Nucleus accumbens (tissue), 56 donors: ENCODE measurements at regions not wholly inside any gene's neighbourhood (a gene's known extent, or its start where the extent isn't known, plus 50 kb on each side); places are given as distances from the start of the nearest gene placed in this dataset.
"Not testable (repeated sequence)": the region's sequence is repeated elsewhere in the genome, so short reads cannot be mapped to it uniquely, and the experiment has no call there.

ENCODE experiments used
- DNase-seq, 56 donors: peaks; one replicate each; lab custom pipeline; 2025; lab: John Stamatoyannopoulos, UW

DNA sequence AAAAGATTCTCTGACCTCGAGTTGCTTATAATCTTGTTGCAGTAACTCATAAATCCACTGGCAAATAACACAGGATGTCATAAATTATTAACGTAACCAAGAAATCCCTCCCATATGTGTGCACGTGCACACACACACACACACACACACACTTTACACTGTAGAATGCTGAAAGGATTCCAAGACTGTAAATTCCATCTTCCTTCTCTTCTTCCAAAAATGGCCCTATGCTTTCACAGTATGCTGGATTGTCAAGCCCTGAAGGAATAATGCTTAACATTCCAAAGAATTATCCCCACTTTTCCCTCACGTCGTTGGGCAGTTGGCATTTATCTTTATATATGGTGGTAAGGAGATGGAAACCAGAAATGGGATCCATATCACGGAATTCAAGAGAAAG is 117.5 kb upstream of the CRIM1 start:
- no peak for DNase-seq

DNA sequence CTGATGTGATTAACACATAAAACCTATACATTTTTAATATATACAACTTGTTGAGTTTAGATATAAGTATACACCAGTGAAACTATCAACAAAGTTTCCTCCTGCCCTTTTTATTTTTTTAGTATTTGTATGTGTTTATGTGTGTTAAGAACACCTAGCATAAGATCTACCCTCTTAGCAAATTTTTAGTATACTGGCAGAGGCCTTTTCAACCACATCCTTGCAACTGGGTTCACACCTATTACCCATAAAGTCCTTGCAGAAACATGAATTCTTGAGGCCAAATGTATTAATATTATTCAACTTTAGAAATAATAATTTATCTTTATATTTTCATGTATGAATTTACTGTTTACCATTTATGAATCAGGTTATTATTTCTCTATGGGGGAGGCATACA is 119.7 kb upstream of the CRIM1 start:
- DNase-seq, result no peak

DNA sequence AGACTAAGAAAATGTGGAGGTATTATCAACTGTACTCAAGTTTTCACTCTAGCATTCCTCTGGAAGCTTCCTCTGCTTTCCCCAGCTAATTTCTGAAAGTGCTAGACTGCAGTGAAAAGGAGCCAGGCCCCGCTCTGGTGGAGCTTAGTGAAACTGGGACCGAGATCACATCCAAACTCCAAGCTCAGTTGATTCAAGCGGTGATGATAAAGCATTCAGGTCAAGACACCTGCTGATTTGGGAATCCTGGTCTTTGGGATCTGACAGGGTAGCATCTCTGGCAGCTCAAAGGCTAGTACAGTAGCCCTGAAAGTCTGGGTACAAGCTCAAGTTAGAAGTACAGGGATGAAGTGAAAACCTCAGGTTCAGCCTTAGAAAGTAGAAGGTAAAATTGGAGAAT is 120.2 kb upstream of the CRIM1 start:
- DNase-seq, result no peak

DNA sequence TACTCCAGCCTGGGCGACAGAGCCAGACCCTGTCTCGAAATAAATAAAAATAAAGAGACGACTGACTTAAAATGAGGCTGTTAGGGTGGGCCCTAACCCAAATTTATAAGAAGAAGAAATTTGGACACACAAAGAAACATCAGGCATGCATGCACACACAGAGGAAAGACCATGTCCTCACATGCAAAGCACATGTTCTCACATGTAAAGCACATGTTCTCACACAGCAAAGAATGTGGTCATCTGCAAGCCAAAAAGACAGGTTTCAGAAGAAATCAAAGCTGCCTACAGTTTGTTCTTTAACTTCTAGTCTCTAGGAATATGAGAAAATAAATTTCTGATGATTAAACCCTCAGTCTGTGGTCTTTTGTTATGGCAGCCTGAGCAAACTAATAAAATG is 132.3 kb upstream of the CRIM1 start:
- DNase-seq, result no peak

DNA sequence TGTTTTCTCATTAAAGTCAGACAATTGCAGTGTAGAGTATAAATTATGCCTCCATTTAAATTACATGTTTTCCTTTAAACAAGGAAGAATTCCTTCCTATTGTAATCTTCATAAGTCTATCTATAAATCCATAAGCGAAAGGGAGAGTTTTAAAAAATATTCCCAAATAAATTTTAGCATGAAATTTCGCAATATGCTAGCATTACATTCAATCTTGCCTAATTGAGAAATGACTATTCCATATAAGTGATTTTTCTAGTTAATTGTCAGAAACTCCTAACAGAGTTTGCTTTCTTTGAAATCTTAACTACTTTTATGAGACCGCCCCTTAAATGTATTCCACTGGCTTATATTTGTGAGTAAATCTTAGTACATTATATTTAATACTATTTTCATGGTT is 133.1 kb upstream of the CRIM1 start:
- DNase-seq, result no peak

DNA sequence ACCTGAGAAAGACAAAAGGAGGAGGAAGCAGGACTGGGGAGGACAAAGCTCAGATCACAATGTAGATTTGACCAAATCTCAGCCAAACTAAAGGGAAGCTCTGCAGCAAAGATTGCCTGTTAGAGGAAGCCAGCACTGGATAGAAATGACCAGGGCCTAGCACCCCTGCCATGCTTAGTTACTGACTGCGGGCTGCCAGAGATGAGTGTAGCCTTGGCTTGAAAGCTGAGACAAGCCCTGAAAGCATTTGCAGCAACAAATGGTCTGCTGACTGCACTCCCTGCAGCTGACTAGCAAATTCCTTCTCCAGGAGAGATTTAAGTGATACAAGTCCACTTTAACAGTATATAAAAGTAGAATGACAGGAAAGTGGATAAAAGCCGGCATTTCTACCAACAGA is 140.9 kb upstream of the CRIM1 start:
- DNase-seq, result no peak

DNA sequence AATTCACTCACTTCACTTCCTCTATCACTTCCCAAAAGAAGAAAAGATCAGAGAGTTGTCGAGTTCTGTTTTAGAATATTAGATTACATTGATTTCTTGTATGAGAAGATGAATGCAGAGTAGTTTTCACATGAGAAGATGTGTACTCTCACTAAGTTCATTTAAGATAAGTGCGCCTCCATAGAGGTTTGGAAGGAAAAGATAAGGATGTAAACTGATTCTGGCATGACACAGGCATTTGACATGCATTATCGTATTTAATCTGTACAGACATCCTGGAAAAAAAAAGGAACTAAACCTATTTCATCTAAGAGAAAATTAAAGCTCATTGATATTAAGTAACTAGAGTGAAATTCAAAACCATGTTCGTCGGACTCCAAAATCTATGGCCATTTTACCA is 152.2 kb upstream of the CRIM1 start:
- no peak for DNase-seq

DNA sequence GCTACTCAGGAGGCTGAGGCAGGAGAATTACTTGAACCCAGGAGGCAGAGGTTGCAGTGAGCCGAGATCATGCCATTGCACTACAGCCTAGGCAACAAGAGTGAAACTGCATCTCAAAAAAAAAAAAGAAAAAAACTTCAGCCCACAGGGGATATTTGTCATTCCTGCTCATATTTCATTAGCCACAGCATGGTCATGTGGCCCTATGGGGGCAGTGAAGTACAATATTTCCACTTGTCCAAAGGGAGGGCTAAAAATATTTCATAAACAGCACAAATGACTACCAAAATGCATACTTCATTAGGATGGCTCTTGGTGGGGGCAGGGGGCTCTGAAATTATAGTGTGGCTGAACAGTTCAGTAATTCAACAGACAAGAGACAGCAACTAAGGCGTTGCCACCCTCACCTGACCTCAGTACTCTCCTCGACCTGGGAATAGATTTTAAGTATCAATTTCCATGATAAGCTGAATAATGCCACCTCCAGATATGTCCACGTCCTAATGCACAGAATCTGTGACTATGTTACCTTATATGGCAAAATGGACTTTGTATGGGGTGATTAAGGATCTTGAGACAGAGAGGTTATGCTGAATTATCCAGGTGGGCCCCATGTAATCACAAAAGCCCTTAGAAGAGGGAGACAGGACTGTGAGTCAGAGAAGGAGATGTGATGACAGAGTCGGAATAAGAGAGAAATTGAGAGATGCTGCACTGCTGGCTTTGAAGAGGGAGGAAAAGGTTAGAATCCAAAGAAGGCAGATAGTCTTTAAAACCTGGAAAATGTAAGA is 158.2 kb upstream of the CRIM1 start:
- no peak for DNase-seq

DNA sequence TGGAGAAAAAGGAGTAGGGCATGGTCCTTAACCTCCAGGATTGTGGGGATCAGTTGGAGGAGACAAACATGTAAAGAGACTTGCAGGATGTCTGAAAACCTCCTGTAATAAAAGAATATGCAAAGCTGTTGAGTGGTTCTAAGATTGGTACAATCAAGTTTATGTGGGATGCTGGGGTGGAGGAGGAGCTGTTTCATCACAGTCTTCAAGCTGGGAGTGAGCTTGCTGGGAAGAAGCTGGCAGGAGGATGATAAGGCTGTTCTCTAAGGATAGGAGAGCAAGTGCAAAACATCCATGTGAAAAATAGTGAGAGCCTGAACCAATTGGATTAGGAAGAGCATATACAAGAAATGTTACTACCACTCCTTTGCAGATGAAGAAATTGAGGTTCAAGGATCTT is 161.9 kb upstream of the CRIM1 start:
- DNase-seq, result peak in 19 of 56 donors; percentile 1 to 57 (median 13)

DNA sequence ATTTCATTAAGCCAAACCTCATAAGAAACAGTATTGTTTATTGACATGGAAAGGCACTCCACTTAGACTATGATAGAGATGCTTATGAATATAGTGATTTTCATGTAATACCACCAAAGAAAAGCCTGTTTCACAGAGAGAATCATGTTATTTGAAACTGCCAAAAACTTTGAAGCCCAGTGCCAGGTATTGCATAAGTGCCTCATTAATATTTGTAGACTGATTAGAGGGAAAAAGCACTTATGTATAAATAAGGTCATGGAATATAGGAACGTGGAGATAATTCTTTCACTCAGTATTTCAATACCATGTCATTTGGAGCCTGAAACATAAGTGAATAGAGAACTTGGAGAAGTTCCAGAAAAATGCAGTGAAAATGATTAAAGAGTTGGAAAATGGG is 162.6 kb upstream of the CRIM1 start:
- no peak for DNase-seq

DNA sequence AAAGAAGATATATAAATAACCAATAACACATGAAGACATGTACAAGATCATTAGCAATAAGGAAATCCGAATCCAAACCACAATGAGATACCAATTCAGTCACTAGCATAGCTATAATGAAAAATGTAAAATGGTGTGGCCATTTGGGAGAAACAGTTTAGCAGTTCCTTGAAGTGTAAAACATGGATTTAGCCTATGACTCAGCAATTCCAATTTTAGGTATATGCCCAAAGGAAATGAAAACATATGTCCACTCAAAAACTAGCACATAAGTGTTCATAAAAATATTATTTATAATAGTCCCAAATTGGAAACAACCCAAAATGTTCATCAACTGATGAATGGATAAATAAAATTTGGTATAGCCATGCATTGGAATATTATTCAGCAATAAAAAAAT is 165.5 kb upstream of the CRIM1 start:
- no peak for DNase-seq

DNA sequence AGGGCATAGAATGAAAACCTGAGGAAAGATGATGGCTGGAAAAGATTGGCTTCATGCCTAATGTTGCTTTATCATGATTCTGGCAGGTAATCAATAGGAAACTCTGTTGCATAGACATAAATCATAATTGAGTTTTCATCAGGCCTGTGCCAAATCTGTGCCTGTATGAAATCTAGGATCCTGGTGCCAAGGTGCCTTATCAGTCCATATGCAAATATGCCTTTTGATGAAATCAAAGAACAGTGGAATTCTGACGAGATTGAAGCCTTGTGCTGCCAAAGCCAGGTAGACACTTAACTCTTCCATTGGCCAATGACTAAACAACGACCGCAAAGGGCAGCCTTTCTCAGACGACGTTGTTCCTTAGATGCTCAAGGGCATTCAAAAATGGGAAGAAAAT is 170.0 kb upstream of the CRIM1 start:
- DNase-seq, result no peak

DNA sequence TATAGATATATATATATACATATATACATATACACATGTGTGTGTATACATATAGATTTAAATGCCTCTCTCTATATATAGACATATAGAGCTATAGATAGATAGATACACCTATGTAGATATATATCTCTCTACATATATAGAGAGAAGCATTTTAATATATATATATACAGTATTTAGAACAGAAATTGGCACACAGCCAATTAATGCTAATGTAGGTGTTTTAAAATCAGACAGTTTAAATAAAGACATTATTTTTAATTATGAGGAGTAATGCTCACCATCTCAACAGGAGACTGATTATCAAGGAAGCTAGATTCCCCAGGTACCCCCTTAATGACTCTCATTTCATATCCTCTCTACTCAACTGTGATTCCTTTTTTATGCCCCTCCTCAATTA is 170.7 kb upstream of the CRIM1 start:
- no peak for DNase-seq

DNA sequence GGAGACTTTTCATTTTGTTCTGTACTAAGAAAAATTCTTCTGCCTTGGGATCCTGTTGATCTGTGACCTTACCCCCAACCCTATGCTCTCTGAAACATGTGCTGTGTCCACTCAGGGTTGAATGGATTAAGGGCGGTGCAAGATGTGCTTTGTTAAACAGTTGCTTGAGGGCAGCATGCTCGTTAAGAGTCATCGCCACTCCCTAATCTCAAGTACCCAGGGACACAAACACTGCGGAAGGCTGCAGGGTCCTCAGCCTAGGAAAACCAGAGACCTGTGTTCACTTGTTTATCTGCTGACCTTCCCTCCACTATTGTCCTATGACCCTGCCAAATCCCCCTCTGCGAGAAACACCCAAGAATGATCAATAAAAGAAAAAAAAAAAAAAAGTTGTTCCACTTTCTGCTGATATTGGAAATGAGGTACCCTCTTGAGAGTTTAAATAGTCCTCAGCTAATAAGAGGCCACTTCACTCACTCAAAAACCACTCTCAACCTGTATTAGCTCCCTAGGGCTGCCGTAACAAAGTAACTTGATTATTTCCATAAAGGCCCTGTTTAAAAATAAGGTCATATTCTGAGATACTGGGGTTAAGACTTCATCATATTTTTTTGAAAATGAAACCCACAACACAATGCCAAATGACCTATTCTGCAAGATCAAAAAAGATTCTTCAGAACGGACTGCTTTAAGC is 174.6 kb upstream of the CRIM1 start:
- not testable (repeated sequence) for DNase-seq

DNA sequence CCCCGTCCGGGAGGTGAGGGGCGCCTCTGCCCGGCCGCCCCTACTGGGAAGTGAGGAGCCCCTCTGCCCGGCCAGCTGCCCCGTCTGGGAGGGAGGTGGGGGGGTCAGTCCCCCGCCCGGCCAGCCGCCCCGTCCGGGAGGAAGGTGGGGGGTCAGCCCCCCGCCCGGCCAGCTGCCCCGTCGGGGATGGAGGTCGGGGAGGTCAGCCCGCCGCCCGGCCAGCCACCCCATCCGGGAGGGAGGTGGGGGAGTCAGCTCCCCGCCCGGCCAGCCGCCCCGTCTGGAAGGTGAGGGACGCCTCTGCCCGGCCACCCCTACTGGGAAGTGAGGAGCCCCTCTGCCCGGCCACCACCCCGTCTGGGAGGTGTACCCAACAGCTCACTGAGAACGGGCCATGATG is 175.3 kb upstream of the CRIM1 start:
- peak in 1 of 56 donors; percentile 1 for DNase-seq

DNA sequence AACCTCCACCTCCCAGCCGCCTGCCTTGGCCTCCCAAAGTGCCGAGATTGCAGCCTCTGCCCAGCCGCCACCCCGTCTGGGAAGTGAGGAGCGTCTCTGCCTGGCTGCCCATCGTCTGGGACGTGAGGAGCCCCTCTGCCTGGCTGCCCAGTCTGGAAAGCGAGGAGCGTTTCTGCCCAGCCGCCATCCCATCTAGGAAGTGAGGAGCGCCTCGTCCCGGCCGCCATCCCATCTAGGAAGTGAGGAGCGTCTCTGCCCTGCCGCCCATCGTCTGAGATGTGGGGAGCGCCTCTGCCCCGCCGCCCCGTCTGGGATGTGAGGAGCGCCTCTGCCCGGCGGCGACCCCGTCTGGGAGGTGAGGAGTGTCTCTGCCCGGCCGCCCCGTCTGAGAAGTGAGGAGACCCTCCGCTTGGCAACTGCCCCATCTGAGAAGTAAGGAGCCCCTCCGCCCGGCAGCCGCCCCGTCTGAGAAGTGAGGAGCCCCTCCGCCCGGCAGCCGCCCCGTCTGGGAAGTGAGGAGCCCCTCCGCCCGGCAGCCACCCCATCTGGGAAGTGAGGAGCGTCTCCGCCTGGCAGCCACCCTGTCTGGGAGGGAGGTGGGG is 175.8 kb upstream of the CRIM1 start:
- not testable (repeated sequence) for DNase-seq

DNA sequence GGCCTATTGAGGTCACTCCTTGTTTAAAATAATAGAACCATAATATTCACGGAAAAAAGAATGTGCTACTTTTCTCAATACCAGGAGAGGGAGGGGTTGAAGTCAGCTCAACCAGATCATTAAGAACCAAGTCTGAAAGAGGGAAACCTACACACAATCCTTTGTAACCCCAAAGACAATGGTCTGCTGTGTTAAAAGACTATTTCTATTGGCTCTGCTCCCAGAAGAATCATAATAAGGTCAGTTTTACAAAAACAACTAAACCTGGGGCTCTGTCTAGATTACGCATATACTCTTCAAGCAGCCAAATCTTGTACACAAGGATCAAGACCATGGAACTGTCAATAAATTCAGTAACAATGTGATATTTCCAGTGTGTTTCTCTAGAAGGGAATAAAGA is 177.2 kb upstream of the CRIM1 start:
- no peak for DNase-seq

DNA sequence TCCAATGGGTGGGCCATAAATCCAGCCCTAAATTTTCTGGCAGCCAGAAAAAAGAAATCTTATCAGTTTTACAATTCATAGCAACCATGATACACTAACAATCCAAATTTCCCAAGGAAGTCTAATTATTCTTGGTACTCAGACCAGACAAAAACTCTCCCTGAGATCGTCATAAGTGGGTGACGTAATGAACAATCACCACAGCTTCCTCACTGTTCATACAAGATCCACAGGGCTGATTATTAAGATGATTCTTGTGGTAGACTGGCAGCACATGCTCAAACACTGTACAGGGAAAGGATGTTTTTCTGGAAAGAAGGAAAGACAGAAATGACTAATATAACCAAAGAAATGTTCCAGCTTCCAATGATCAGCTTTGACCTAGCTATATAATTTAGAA is 178.3 kb upstream of the CRIM1 start:
- no peak for DNase-seq

DNA sequence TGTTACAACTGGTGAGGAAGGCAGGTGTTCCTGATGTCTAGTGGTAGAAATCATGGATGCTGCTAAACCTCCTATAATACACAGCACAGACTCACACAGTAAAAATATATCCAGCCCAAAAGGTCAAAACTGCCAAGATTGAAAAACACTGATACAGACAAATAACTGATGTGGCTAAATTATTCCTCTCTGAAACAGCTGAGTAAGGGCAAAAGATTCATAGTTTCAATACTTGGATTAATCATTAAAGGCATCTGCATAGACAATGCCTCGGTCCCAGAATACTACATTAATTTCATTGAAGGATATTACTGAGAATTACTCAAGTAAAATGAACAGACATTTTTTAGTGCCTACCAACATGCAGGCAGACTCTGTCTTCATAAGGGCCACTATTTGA is 180.7 kb upstream of the CRIM1 start:
- DNase-seq, result no peak

DNA sequence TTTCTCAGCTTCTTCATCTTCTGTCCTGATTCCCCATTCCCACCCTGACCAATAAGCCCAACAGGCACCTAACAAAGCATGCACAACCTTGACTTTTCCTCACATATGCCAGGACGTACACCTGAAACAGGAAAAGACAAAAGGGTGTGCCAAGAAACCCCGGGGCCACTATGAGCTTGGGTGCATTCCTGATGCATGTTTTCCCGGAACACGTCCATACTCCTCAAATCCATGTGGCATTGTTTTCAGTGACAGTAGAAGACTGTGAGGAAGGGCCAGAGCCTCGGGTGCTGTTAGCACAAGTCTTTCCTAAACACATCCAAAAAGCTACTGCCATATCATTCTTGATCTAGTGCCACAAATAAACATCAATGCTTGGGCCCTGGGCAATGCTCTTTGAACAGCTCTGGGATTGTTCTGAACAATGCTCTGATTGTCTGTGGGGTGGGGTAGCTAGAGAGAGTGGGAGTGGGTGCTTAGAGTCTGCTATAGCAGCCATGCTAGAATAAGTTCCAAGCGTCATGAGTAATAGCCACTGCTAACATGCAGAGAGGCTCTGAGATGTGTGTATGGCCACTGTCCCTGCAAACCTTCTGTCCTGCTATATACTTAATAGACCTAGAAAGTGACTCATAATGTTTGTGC is 181.7 kb upstream of the CRIM1 start:
- peak in 3 of 56 donors; percentile 0 to 6 (median 1) for DNase-seq

DNA sequence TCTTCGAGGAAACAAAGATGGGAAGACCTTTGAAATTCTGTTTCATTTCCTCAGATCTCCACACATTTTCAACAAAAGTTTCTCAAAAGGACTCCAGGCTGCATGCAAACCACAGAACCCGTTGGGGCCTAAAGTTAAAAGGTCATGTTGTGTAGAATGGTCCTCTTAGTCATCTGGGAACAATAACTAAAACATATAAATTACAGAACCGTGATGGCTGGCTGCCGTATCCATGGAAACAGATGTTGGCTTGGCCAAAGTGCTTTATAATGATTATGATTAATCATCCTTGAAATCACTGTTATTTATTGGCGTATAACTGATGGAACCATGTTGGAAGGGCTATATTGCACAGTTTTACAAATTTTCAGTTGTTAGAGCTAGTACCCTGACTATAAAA is 182.8 kb upstream of the CRIM1 start:
- no peak for DNase-seq
